Activated naive CD8-positive, alpha-beta T cell treated with anti-CD3 and anti-CD28 coated beads, Interleukin-2, amount 50 U/mL, for 24 hours (primary cell): ENCODE measurements at regions not wholly inside any gene's neighbourhood (a gene's known extent, or its start where the extent isn't known, plus 50 kb on each side); places are given as distances from the start of the nearest gene placed in this dataset.
A peak's percentile ranks its signal among the peaks of the same experiment; 100 is the strongest.
"Not testable (repeated sequence)": the region's sequence is repeated elsewhere in the genome, so short reads cannot be mapped to it uniquely, and the experiment has no call there.

Source experiments
- ATAC-seq: fragments of 150-1000 bp; cut with Tn5 transposase; one replicate; pipeline ENCODE4 v1.10.0; 2021
- DNase-seq: peaks from one replicate; pipeline ENCODE4 v3.0.0; 2021
- H3K27ac Mint-ChIP-seq: one replicate; pipeline ENCODE4 v1.8.0; 2021; ENCODE audit warnings: mild to moderate bottlenecking, mixed read lengths
- H3K27me3 Mint-ChIP-seq: one replicate; pipeline ENCODE4 v1.8.0; 2021; ENCODE audit warnings: mixed read lengths
- H3K36me3 Mint-ChIP-seq: one replicate; pipeline ENCODE4 v1.8.0; 2021; ENCODE audit warnings: low read depth, mixed read lengths
- H3K4me1 Mint-ChIP-seq: one replicate; pipeline ENCODE4 v1.8.0; 2021; ENCODE audit warnings: mixed read lengths
- H3K4me3 Mint-ChIP-seq: one replicate; pipeline ENCODE4 v1.8.0; 2021; ENCODE audit warnings: mild to moderate bottlenecking, moderate library complexity, mixed read lengths
- H3K9me3 Mint-ChIP-seq: one replicate; pipeline ENCODE4 v1.8.0; 2021; ENCODE audit warnings: mixed read lengths

GRCh38 chr1:148373192-148373925, 109.7 kb downstream of the PPIAL4G start:
- Mint-ChIP-seq H3K4me3 (peak overlapping the region; percentile 72), H3K27ac (peak overlapping the region; percentile 91)
- no peak for ATAC-seq

GRCh38 chr1:148372731-148373130, 110.4 kb downstream of the PPIAL4G start:
- Mint-ChIP-seq H3K27ac (peak overlapping the region; percentile 91), H3K9me3 (no peaks in the 10 kb centered on the region), H3K27me3 (no peaks in the 10 kb centered on the region), H3K4me3 (peak overlapping the region; percentile 72), H3K4me1 (peaks cover 46% of the 10 kb centered on the region), H3K36me3 (no peaks in the 10 kb centered on the region)
- DNase-seq (peak; percentile 37), ATAC-seq (peak; percentile 83)

More at GRCh38 chr1:148373192-148373925, 109.7 kb downstream of the PPIAL4G start:
- Mint-ChIP-seq H3K4me1 (peaks cover 46% of the 10 kb centered on the region), H3K9me3 (no peaks in the 10 kb centered on the region), H3K27me3 (no peaks in the 10 kb centered on the region), H3K36me3 (no peaks in the 10 kb centered on the region)
- DNase-seq = no peak

- peak overlapping the region; percentile 91 for H3K27ac Mint-ChIP-seq
- peak overlapping the region; percentile 72 for H3K4me3 Mint-ChIP-seq
- H3K4me1 Mint-ChIP-seq = peaks cover 46% of the 10 kb centered on the region
- not testable (repeated sequence) for DNase-seq, H3K27me3 Mint-ChIP-seq, H3K9me3 Mint-ChIP-seq, H3K36me3 Mint-ChIP-seq
- ATAC-seq = peak; percentile 12
These were observed 110.9 kb downstream of the PPIAL4G start for GRCh38 chr1:148372051-148372726.

- Mint-ChIP-seq H3K27ac (peak overlapping the region; percentile 91), H3K4me1 (peaks cover 50% of the 10 kb centered on the region), H3K4me3 (peak overlapping the region; percentile 30)
- DNase-seq (peak; percentile 66), ATAC-seq (peak; percentile 87)
- not testable (repeated sequence) for H3K36me3 Mint-ChIP-seq, H3K27me3 Mint-ChIP-seq, H3K9me3 Mint-ChIP-seq
These were observed 111.5 kb downstream of the PPIAL4G start for GRCh38 chr1:148371551-148371994.

GRCh38 chr1:148370661-148371060, 112.4 kb downstream of the PPIAL4G start:
- H3K36me3 Mint-ChIP-seq, ATAC-seq, DNase-seq, H3K9me3 Mint-ChIP-seq, H3K27me3 Mint-ChIP-seq: not testable (repeated sequence)
- H3K27ac Mint-ChIP-seq = peak overlapping the region; percentile 60
- peak overlapping the region; percentile 51 for H3K4me3 Mint-ChIP-seq
- H3K4me1 Mint-ChIP-seq = peaks cover 57% of the 10 kb centered on the region

- Mint-ChIP-seq H3K4me1 (peaks cover 70% of the 10 kb centered on the region), H3K9me3 (no peaks in the 10 kb centered on the region), H3K27ac (no peak overlapping the region), H3K4me3 (no peak overlapping the region), H3K27me3 (peaks cover 2% of the 10 kb centered on the region), H3K36me3 (no peaks in the 10 kb centered on the region)
- DNase-seq (no peak), ATAC-seq (no peak)
These were observed 115.5 kb downstream of the PPIAL4G start for GRCh38 chr1:148367596-148367995.

GRCh38 chr1:148366136-148366753, 116.9 kb downstream of the PPIAL4G start:
- not testable (repeated sequence) for DNase-seq, H3K4me3 Mint-ChIP-seq, H3K27me3 Mint-ChIP-seq, H3K36me3 Mint-ChIP-seq, H3K27ac Mint-ChIP-seq, H3K9me3 Mint-ChIP-seq, ATAC-seq
- peaks cover 70% of the 10 kb centered on the region for H3K4me1 Mint-ChIP-seq

GRCh38 chr1:148365151-148365550, 118.0 kb downstream of the PPIAL4G start:
- ATAC-seq, H3K36me3 Mint-ChIP-seq, H3K27me3 Mint-ChIP-seq, H3K9me3 Mint-ChIP-seq, DNase-seq, H3K4me3 Mint-ChIP-seq: not testable (repeated sequence)
- H3K27ac Mint-ChIP-seq = peak overlapping the region; percentile 30
- H3K4me1 Mint-ChIP-seq = peaks cover 63% of the 10 kb centered on the region

GRCh38 chr1:148363979-148364378, 119.1 kb downstream of the PPIAL4G start:
- ATAC-seq, H3K4me3 Mint-ChIP-seq, H3K27me3 Mint-ChIP-seq, H3K9me3 Mint-ChIP-seq, H3K36me3 Mint-ChIP-seq, DNase-seq: not testable (repeated sequence)
- Mint-ChIP-seq H3K4me1 (peaks cover 56% of the 10 kb centered on the region), H3K27ac (peak overlapping the region; percentile 9)

- peaks cover 56% of the 10 kb centered on the region for H3K4me1 Mint-ChIP-seq
- peak overlapping the region; percentile 90 for H3K27ac Mint-ChIP-seq
- H3K9me3 Mint-ChIP-seq = no peaks in the 10 kb centered on the region
- ATAC-seq (peak; percentile 75), DNase-seq (no peak)
- H3K36me3 Mint-ChIP-seq = no peaks in the 10 kb centered on the region
- H3K4me3 Mint-ChIP-seq = peak overlapping the region; percentile 82
- peaks cover 5% of the 10 kb centered on the region for H3K27me3 Mint-ChIP-seq
These were observed 119.7 kb downstream of the PPIAL4G start for GRCh38 chr1:148363439-148363810.

GRCh38 chr1:148362626-148363438, 120.3 kb downstream of the PPIAL4G start:
- H3K4me1 Mint-ChIP-seq = peaks cover 56% of the 10 kb centered on the region
- peak overlapping the region; percentile 82 for H3K4me3 Mint-ChIP-seq
- ATAC-seq (peak; percentile 48), DNase-seq (peak; percentile 57)
- H3K27me3 Mint-ChIP-seq = peaks cover 9% of the 10 kb centered on the region
- H3K27ac Mint-ChIP-seq = peak overlapping the region; percentile 90
- no peaks in the 10 kb centered on the region for H3K36me3 Mint-ChIP-seq
- no peaks in the 10 kb centered on the region for H3K9me3 Mint-ChIP-seq

- Mint-ChIP-seq H3K4me1 (peaks cover 56% of the 10 kb centered on the region), H3K27ac (peak overlapping the region; percentile 90), H3K4me3 (peak overlapping the region; percentile 82), H3K36me3 (no peaks in the 10 kb centered on the region), H3K9me3 (no peaks in the 10 kb centered on the region), H3K27me3 (peaks cover 9% of the 10 kb centered on the region)
- peak; percentile 46 for DNase-seq
- peak; percentile 70 for ATAC-seq
These were observed 120.9 kb downstream of the PPIAL4G start for GRCh38 chr1:148362216-148362611.

GRCh38 chr1:148361427-148362215, 121.5 kb downstream of the PPIAL4G start:
- ATAC-seq, H3K9me3 Mint-ChIP-seq, H3K36me3 Mint-ChIP-seq, H3K27me3 Mint-ChIP-seq: not testable (repeated sequence)
- peaks cover 52% of the 10 kb centered on the region for H3K4me1 Mint-ChIP-seq
- H3K27ac Mint-ChIP-seq = peak overlapping the region; percentile 90
- peak overlapping the region; percentile 82 for H3K4me3 Mint-ChIP-seq
- peak; percentile 65 for DNase-seq
